Left lung (tissue), 4 donors: ENCODE measurements at regions not wholly inside any gene's neighbourhood (a gene's known extent, or its start where the extent isn't known, plus 50 kb on each side); places are given as distances from the start of the nearest gene placed in this dataset.
A peak's percentile ranks its signal among the peaks of the same experiment; 100 is the strongest.

Source experiments
- ATAC-seq: fragments of 200-7000 bp; cut with Tn5 transposase; one replicate; pipeline ENCODE4 v1.9.1; 2020; ENCODE audit warnings: moderate library complexity
- DNase-seq, 4 donors: peaks; one replicate each; pipeline ENCODE4 v3.0.0-alpha.2; 2013 to 2020
- H3K27ac ChIP-seq, 2 donors: fragments of 200-600 bp; sonication (generic) in 1 of 2; one replicate each; pipeline versions ENCODE4 v1.5.0 to v1.8.0; 2020 to 2021
- H3K27me3 ChIP-seq, 2 donors: fragments of 200-600 bp; sonication (generic) in 1 of 2; one replicate each; pipeline versions ENCODE4 v1.5.0 to v1.8.0; 2020 to 2021
- H3K36me3 ChIP-seq, 2 donors: fragments of 200-600 bp; sonication (generic) in 1 of 2; one replicate each; pipeline versions ENCODE4 v1.5.0 to v1.8.0; 2020 to 2021
- H3K4me1 ChIP-seq, 2 donors: fragments of 200-600 bp; one replicate each; pipeline ENCODE4 v1.8.0; 2021
- H3K4me3 ChIP-seq, 2 donors: fragments of 200-600 bp; sonication (generic) in 1 of 2; one replicate each; pipeline versions ENCODE4 v1.5.0 to v1.8.0; 2020 to 2021; ENCODE audit warnings: mild to moderate bottlenecking in 1 of 2
- H3K9me3 ChIP-seq, 2 donors: fragments of 200-600 bp; sonication (generic) in 1 of 2; one replicate each; pipeline versions ENCODE4 v1.5.0 to v1.8.0; 2020 to 2021
- CTCF ChIP-seq, 2 donors: fragments of 200-600 bp; sonication (generic) in 1 of 2; IDR thresholded peaks; one replicate each; pipeline versions ENCODE4 v1.5.0 to v1.8.0; 2021; ENCODE audit warnings: antibody characterized with exemption in 2 of 2
- intact Hi-C, 2 donors: fragments of 100-400 bp; cut with DNase I; formaldehyde crosslinking; loops; one replicate each; pipeline versions ENCODE4 v1.11.2 to v1.14.2; 2022
- donor health status: DM: no; HTN: yes; CAD: no.
- donor health status: DM: no; HTN: no; CAD: no.

DNA sequence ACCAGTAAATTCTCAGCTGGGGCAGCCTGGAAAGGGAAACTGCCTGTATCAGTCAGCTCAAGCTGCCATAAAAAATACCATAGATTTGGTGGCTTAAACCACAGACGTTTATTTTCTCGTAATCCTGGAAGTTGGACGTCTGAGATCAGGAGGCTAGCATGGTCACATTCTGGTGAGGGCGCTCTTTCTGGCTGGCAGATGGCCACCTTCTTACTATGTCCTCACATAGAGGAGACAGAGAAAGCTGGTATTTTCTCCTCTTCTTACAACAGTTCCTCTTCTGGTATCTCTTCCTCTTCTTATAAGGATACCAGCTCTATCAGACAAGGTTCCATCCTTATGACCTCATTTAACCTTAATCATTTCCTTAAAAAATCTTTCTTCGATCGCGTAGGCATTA lies 50.5 kb upstream of the RFX3 start:
- peak in 1 of 4 donors; percentile 45 for DNase-seq
- no peak overlapping the region for H3K27ac ChIP-seq
- H3K4me1 ChIP-seq = no peaks in the 10 kb centered on the region
- ATAC-seq = peak; percentile 36
- no peak for TF ChIP-seq CTCF (IDR thresholded peaks at IDR 0.05)
- H3K9me3 ChIP-seq = peaks cover 0 to 25% of the 10 kb centered on the region in 2 donors
- no peak overlapping the region for H3K4me3 ChIP-seq
- no peaks in the 10 kb centered on the region for H3K36me3 ChIP-seq
- no peaks in the 10 kb centered on the region for H3K27me3 ChIP-seq
- intact Hi-C loops = no loop called here

DNA sequence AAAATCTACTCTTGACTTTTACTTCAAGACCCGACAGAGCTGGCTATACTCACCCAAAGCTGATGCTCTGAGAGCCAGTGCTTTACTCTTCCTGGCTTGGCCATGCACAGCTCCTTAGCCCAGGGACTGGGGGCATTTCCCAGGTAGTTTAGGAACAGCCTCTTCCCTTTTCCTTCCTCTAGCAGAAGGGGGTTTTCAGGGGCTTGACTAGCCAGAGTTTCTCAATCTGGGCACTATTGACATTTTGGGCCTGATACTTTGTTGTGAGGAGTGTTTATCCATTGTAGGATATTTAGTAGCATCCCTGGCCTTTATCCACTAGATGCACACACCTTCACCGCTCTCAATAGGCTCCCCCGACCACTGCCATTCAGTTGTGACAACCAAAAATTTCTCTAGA lies 50.0 kb upstream of the RFX3 start:
- intact Hi-C loops = no loop called here
- Histone ChIP-seq H3K4me3 (no peak overlapping the region), H3K9me3 (peaks cover 0 to 20% of the 10 kb centered on the region in 2 donors), H3K27ac (no peak overlapping the region), H3K36me3 (no peaks in the 10 kb centered on the region), H3K27me3 (no peaks in the 10 kb centered on the region), H3K4me1 (no peaks in the 10 kb centered on the region)
- no peak for TF ChIP-seq CTCF (IDR thresholded peaks at IDR 0.05)
- DNase-seq (no peak), ATAC-seq (no peak)
